ENCODE measurements at regions not wholly inside any gene's neighbourhood (a gene's known extent, or its start where the extent isn't known, plus 50 kb on each side); places are given as distances from the start of the nearest gene placed in this dataset.

GRCh38 chr6:166836785-166837718, 119.3 kb downstream of the RNASET2 start:
- no peaks in the 10 kb centered on the region for H3K27me3 Mint-ChIP-seq
- no peak overlapping the region for H3K27ac Mint-ChIP-seq
- H3K36me3 Mint-ChIP-seq (ENCODE audit: insufficient read depth): no peaks in the 10 kb centered on the region
- H3K4me1 Mint-ChIP-seq (ENCODE audit: low read depth in 2 of 2): no peaks in the 10 kb centered on the region
- H3K9me3 Mint-ChIP-seq: no peaks in the 10 kb centered on the region
- no peak overlapping the region for H3K4me3 Mint-ChIP-seq
- ATAC-seq (replicated peaks): no peak
- no peak for DNase-seq

- Mint-ChIP-seq H3K9me3 (no peaks in the 10 kb centered on the region), H3K4me3 (no peak overlapping the region), H3K27ac (no peak overlapping the region), H3K27me3 (no peaks in the 10 kb centered on the region), H3K36me3 (ENCODE audit: insufficient read depth) (no peaks in the 10 kb centered on the region), H3K4me1 (ENCODE audit: low read depth in 2 of 2) (peaks cover 0 to 3% of the 10 kb centered on the region in 2 donors)
- no peak for DNase-seq
- no peak for ATAC-seq (replicated peaks)
These were observed 122.3 kb downstream of the RNASET2 start for GRCh38 chr6:166834049-166834448.

GRCh38 chr6:166830891-166831363, 125.4 kb downstream of the RNASET2 start:
- H3K36me3 Mint-ChIP-seq (ENCODE audit: insufficient read depth): no peaks in the 10 kb centered on the region
- no peak overlapping the region for H3K4me3 Mint-ChIP-seq
- H3K27me3 Mint-ChIP-seq: no peaks in the 10 kb centered on the region
- DNase-seq (no peak), ATAC-seq (replicated peaks) (no peak)
- H3K9me3 Mint-ChIP-seq: no peaks in the 10 kb centered on the region
- peaks cover 0 to 3% of the 10 kb centered on the region in 2 donors for H3K4me1 Mint-ChIP-seq (ENCODE audit: low read depth in 2 of 2)
- H3K27ac Mint-ChIP-seq: no peak overlapping the region

GRCh38 chr6:166830185-166830890, 126.0 kb downstream of the RNASET2 start:
- Mint-ChIP-seq H3K27me3 (no peaks in the 10 kb centered on the region), H3K4me3 (no peak overlapping the region), H3K27ac (no peak overlapping the region), H3K9me3 (no peaks in the 10 kb centered on the region), H3K36me3 (ENCODE audit: insufficient read depth) (no peaks in the 10 kb centered on the region), H3K4me1 (ENCODE audit: low read depth in 2 of 2) (peaks cover 0 to 3% of the 10 kb centered on the region in 2 donors)
- no peak for ATAC-seq (replicated peaks)
- no peak for DNase-seq

GRCh38 chr6:166826264-166826663, 130.1 kb downstream of the RNASET2 start:
- ATAC-seq (replicated peaks) (no peak), DNase-seq (no peak)
- no peak overlapping the region for H3K4me3 Mint-ChIP-seq
- no peaks in the 10 kb centered on the region for H3K9me3 Mint-ChIP-seq
- no peaks in the 10 kb centered on the region for H3K36me3 Mint-ChIP-seq (ENCODE audit: insufficient read depth)
- peaks cover 0 to 2% of the 10 kb centered on the region in 2 donors for H3K4me1 Mint-ChIP-seq (ENCODE audit: low read depth in 2 of 2)
- no peak overlapping the region for H3K27ac Mint-ChIP-seq
- no peaks in the 10 kb centered on the region for H3K27me3 Mint-ChIP-seq

- Mint-ChIP-seq H3K4me3 (no peak overlapping the region), H3K4me1 (ENCODE audit: low read depth in 2 of 2) (no peaks in the 10 kb centered on the region), H3K27me3 (no peaks in the 10 kb centered on the region), H3K36me3 (ENCODE audit: insufficient read depth) (no peaks in the 10 kb centered on the region), H3K27ac (no peak overlapping the region), H3K9me3 (no peaks in the 10 kb centered on the region)
- no peak for DNase-seq
- ATAC-seq (replicated peaks): no peak
These were observed 130.7 kb downstream of the RNASET2 start for GRCh38 chr6:166825553-166826145.

- H3K4me1 Mint-ChIP-seq (ENCODE audit: low read depth in 2 of 2): no peaks in the 10 kb centered on the region
These were observed 131.5 kb downstream of the RNASET2 start for GRCh38 chr6:166824880-166825250.

GRCh38 chr6:166824146-166824879, 132.0 kb downstream of the RNASET2 start:
- Mint-ChIP-seq H3K4me3 (no peak overlapping the region), H3K9me3 (no peaks in the 10 kb centered on the region), H3K27me3 (no peaks in the 10 kb centered on the region), H3K27ac (no peak overlapping the region), H3K36me3 (ENCODE audit: insufficient read depth) (no peaks in the 10 kb centered on the region), H3K4me1 (ENCODE audit: low read depth in 2 of 2) (no peaks in the 10 kb centered on the region)
- no peak for DNase-seq
- ATAC-seq (replicated peaks): no peak

More at GRCh38 chr6:166824880-166825250, 131.5 kb downstream of the RNASET2 start:
- DNase-seq (no peak), ATAC-seq (replicated peaks) (no peak)
- Mint-ChIP-seq H3K36me3 (ENCODE audit: insufficient read depth) (no peaks in the 10 kb centered on the region), H3K27ac (no peak overlapping the region), H3K9me3 (no peaks in the 10 kb centered on the region), H3K27me3 (no peaks in the 10 kb centered on the region), H3K4me3 (no peak overlapping the region)

GRCh38 chr6:166822609-166823008, 133.7 kb downstream of the RNASET2 start:
- no peak overlapping the region for H3K27ac Mint-ChIP-seq
- DNase-seq: no peak
- no peaks in the 10 kb centered on the region for H3K9me3 Mint-ChIP-seq
- H3K4me3 Mint-ChIP-seq: no peak overlapping the region
- H3K36me3 Mint-ChIP-seq (ENCODE audit: insufficient read depth): no peaks in the 10 kb centered on the region
- H3K27me3 Mint-ChIP-seq: no peaks in the 10 kb centered on the region
- H3K4me1 Mint-ChIP-seq (ENCODE audit: low read depth in 2 of 2): no peaks in the 10 kb centered on the region
- ATAC-seq (replicated peaks): no peak

- no peaks in the 10 kb centered on the region for H3K36me3 Mint-ChIP-seq (ENCODE audit: insufficient read depth)
These were observed 135.9 kb downstream of the RNASET2 start for GRCh38 chr6:166820483-166820882.

GRCh38 chr6:166820070-166820469, 136.3 kb downstream of the RNASET2 start:
- no peak overlapping the region for H3K27ac Mint-ChIP-seq
- ATAC-seq (replicated peaks): no peak
- DNase-seq: no peak
- H3K4me1 Mint-ChIP-seq (ENCODE audit: low read depth in 2 of 2): no peaks in the 10 kb centered on the region
- no peak overlapping the region for H3K4me3 Mint-ChIP-seq
- H3K27me3 Mint-ChIP-seq: no peaks in the 10 kb centered on the region
- H3K36me3 Mint-ChIP-seq (ENCODE audit: insufficient read depth): no peaks in the 10 kb centered on the region
- H3K9me3 Mint-ChIP-seq: no peaks in the 10 kb centered on the region

More at GRCh38 chr6:166820483-166820882, 135.9 kb downstream of the RNASET2 start:
- H3K4me1 Mint-ChIP-seq (ENCODE audit: low read depth in 2 of 2): no peaks in the 10 kb centered on the region
- no peaks in the 10 kb centered on the region for H3K27me3 Mint-ChIP-seq
- DNase-seq (no peak), ATAC-seq (replicated peaks) (no peak)
- no peak overlapping the region for H3K27ac Mint-ChIP-seq
- no peak overlapping the region for H3K4me3 Mint-ChIP-seq
- H3K9me3 Mint-ChIP-seq: no peaks in the 10 kb centered on the region

- Mint-ChIP-seq H3K4me3 (no peak overlapping the region), H3K36me3 (ENCODE audit: insufficient read depth) (no peaks in the 10 kb centered on the region), H3K4me1 (ENCODE audit: low read depth in 2 of 2) (no peaks in the 10 kb centered on the region), H3K9me3 (no peaks in the 10 kb centered on the region), H3K27ac (no peak overlapping the region), H3K27me3 (no peaks in the 10 kb centered on the region)
- ATAC-seq (replicated peaks) (no peak), DNase-seq (no peak)
These were observed 140.7 kb downstream of the RNASET2 start for GRCh38 chr6:166815629-166816028.

GRCh38 chr6:166814390-166814789, 142.0 kb downstream of the RNASET2 start:
- ATAC-seq (replicated peaks): no peak
- Mint-ChIP-seq H3K4me3 (no peak overlapping the region), H3K36me3 (ENCODE audit: insufficient read depth) (no peaks in the 10 kb centered on the region), H3K27me3 (no peaks in the 10 kb centered on the region), H3K4me1 (ENCODE audit: low read depth in 2 of 2) (no peaks in the 10 kb centered on the region), H3K27ac (no peak overlapping the region), H3K9me3 (no peaks in the 10 kb centered on the region)
- no peak for DNase-seq
